ENCODE measurements at regions not wholly inside any gene's neighbourhood (a gene's known extent, or its start where the extent isn't known, plus 50 kb on each side); places are given as distances from the start of the nearest gene placed in this dataset.
A peak's percentile ranks its signal among the peaks of the same experiment; 100 is the strongest.

DNA sequence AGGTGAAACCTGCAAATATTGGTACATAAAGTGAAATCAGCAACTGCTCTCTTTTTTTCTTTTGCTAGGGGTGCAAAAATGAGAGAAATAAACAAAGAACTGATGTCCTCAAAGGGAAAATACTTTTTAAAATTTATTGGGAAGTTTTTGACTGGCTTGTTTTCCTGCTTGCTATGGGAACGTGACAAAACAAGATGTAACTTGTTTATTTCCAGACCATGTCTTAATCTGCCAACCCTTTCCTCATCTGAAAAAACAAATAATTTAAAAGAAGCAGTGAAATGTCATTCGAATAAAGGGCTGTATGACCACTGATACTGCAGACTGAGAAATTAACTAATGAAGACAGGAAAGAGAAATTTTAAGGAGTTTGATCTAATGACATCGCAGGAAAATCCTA, 221.9 kb downstream of the CBLN4 start:
- TF ChIP-seq, protein P1, sequence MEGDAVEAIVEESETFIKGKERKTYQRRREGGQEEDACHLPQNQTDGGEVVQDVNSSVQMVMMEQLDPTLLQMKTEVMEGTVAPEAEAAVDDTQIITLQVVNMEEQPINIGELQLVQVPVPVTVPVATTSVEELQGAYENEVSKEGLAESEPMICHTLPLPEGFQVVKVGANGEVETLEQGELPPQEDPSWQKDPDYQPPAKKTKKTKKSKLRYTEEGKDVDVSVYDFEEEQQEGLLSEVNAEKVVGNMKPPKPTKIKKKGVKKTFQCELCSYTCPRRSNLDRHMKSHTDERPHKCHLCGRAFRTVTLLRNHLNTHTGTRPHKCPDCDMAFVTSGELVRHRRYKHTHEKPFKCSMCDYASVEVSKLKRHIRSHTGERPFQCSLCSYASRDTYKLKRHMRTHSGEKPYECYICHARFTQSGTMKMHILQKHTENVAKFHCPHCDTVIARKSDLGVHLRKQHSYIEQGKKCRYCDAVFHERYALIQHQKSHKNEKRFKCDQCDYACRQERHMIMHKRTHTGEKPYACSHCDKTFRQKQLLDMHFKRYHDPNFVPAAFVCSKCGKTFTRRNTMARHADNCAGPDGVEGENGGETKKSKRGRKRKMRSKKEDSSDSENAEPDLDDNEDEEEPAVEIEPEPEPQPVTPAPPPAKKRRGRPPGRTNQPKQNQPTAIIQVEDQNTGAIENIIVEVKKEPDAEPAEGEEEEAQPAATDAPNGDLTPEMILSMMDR (conservative IDR thresholded peaks at IDR 0.05): no peak
- peak overlapping the region; percentile 41 for H3K27ac ChIP-seq

DNA sequence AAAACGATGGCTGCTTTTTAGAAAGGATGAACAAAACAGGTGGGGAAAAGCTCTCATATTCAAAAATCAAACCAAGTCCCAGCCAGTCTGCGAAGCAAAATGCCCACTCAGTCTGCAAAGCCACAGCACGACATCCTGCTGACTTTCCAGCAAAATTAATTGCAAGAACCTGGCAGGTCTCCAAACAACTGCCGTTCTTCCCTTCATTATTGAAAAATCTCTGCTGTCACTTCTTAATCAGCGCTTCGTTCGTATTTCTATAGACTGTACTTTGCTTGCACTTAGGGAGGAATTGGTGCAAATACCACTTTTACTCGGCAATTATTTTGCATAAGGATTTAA, 222.4 kb downstream of the CBLN4 start:
- TF ChIP-seq, protein P1 (conservative IDR thresholded peaks at IDR 0.05): no peak

DNA sequence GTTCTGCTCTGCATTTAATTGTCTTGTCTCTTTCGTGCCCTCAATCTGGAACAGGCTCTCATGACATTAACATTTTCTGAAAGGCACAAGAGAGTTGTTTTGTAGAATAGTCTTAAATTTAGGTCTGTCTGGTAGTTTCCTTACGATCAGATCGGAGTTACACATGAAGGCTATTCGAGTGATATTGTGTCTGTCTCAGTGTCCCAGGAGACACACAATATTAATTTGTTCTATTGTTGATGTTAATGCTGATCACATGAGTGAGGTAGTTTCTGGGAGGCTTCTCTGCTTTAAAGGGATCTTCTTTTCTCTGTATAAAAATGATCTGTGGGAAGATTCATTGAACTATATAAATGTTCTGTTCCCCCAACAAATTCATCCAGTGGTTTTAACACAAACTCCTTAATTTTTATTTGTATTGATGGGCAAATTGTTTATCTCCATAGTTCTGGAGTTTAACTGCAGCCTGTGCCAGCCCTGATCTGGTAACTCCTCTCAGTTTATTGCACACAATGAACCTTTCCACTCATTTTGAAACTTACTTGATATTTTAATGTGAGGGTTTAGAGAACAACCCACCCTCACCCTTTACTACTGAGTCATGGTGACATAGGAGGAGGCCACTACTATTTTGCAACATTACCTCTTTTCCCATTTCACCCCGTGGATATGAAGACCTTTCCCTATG, 223.0 kb downstream of the CBLN4 start:
- peak overlapping the region; percentile 41 for H3K27ac ChIP-seq
- TF ChIP-seq, protein P1 (conservative IDR thresholded peaks at IDR 0.05): no peak

More for the DNA sequence above, 222.4 kb downstream of the CBLN4 start:
- peak overlapping the region; percentile 41 for H3K27ac ChIP-seq

DNA sequence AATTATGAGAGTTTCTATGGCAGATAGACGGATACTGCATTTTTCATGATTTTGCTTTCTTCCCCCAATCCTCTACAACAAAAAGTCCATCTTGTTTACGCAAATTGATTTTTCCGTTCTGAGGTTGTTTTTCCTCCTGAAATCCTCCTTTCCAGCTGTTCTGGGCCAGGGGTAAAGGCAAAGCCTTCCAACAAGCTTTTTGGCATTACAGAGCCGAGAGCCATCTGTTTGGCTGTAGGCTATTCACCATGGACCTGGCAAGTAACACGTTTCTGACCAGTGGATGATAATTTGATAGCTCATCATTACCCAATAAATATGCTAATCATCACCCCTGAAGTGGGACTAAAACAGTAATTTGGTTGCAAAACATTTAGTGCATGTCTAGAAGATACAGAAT, 226.5 kb downstream of the CBLN4 start:
- H3K27ac ChIP-seq: no peak overlapping the region
- TF ChIP-seq, protein P1 (conservative IDR thresholded peaks at IDR 0.05): no peak

DNA sequence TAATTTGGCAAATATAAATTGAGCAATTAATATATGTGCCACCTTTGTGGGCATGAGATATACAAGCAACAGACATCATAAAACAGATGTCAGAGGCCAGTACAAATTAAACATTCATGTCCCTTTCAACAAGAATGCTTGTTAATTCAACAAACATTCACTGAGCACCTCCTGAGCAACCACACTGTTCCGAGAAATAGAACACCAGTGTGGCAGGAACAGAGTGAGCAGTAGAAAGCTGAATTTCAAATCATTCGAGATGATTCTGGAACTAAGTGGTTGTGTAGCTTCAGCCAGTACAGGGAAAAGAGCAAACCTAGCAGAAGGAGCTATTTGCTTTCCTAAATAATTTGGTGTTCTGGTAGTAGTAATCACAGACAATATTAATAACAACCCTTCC, 227.7 kb downstream of the CBLN4 start:
- TF ChIP-seq, protein P1 (conservative IDR thresholded peaks at IDR 0.05): no peak
- H3K27ac ChIP-seq: peak overlapping the region; percentile 48

DNA sequence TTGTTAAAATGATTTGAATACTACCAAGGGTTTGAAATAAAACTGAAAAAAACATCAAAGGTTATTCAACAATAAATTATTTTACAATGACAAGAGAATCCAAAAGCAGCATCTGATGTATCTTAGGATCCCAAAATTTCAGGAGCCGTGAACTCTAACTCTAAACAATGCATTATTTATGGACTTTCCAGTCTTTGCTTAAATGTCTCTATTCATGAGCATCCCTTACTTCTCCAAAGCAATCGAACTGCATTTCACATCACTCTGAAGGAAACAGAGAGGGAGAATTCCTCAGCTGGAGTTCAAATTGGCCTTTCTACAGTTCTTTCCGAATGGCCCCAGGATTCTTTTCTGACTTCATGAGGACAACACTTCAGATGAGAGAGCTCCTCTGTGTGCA, 229.1 kb downstream of the CBLN4 start:
- TF ChIP-seq, protein P1 (conservative IDR thresholded peaks at IDR 0.05): no peak
- no peak overlapping the region for H3K27ac ChIP-seq

DNA sequence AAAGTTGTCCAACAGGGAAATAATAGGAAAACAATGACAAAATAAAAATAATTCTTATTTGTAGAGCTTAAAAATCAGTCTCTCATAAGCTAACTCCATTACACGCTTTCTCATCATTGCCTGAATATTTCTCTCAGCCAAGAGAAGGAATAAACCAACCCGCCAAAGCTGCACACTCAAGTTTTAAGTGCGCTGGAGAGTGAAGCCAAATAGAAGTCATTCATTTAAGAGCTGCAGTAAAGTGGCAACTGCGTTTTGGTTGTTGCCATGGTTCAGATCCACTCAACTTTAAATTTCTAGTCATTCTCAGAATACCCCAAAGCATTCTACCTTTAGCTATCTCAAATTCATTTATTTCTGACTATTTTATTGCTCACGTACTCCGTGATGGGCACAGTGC, 230.7 kb downstream of the CBLN4 start:
- no peak overlapping the region for H3K27ac ChIP-seq
- TF ChIP-seq, protein P1 (conservative IDR thresholded peaks at IDR 0.05): no peak
